WTC11 (cell line): ENCODE measurements at regions not wholly inside any gene's neighbourhood (a gene's known extent, or its start where the extent isn't known, plus 50 kb on each side); places are given as distances from the start of the nearest gene placed in this dataset.
A peak's percentile ranks its signal among the peaks of the same experiment; 100 is the strongest.

Source experiments
- ATAC-seq: fragments of 200-7000 bp; cut with Tn5 transposase; 2 replicates; pipeline ENCODE4 v1.10.0; 2021; ENCODE audit warnings: mild to moderate bottlenecking, moderate library complexity
- CTCF ChIA-PET: fragments of 300-600 bp; sonication (Branson Sonifier 250); formaldehyde crosslinking; loops from one replicate; lab custom pipeline; 2021; ENCODE audit warnings: antibody characterized with exemption; lab: Charles Lee
- POLR2A ChIA-PET: fragments of 350-600 bp; sonication (Branson Sonifier 250); formaldehyde crosslinking; loops from one replicate; lab custom pipeline; 2021; ENCODE audit warnings: antibody characterized with exemption; lab: Charles Lee
- DNase-seq: peaks from one replicate; pipeline ENCODE4 v3.0.0; 2021; ENCODE audit warnings: low spot score
- H3K27ac Mint-ChIP-seq: 2 replicates; pipeline ENCODE4 v1.8.0; 2021; ENCODE audit warnings: mixed read lengths
- H3K27me3 Mint-ChIP-seq: 2 replicates; pipeline ENCODE4 v1.8.0; 2021; ENCODE audit warnings: low read depth, mild to moderate bottlenecking, moderate library complexity, mixed read lengths
- H3K36me3 Mint-ChIP-seq: 2 replicates; pipeline ENCODE4 v1.8.0; 2021; ENCODE audit warnings: mixed read lengths
- H3K4me1 Mint-ChIP-seq: 2 replicates; pipeline ENCODE4 v1.8.0; 2022; ENCODE audit warnings: mixed read lengths
- H3K4me3 Mint-ChIP-seq: 2 replicates; pipeline ENCODE4 v1.8.0; 2021; ENCODE audit warnings: mild to moderate bottlenecking, moderate library complexity, mixed read lengths
- H3K9me3 Mint-ChIP-seq: 2 replicates; pipeline ENCODE4 v1.8.0; 2021; ENCODE audit warnings: mixed read lengths
- CREM ChIP-seq: sonication (generic); formaldehyde crosslinking; IDR thresholded peaks from 2 replicates; pipeline ENCODE4 v1.8.1; 2022; ENCODE audit warnings: mild to moderate bottlenecking, missing genetic modification reagents, moderate library complexity
- ELF4 ChIP-seq: sonication (generic); formaldehyde crosslinking; IDR thresholded peaks from 2 replicates; pipeline ENCODE4 v1.8.1; 2022; ENCODE audit warnings: low read depth, mild to moderate bottlenecking, moderate library complexity, missing genetic modification reagents
- FOXK1 ChIP-seq: sonication (generic); formaldehyde crosslinking; IDR thresholded peaks from 2 replicates; pipeline ENCODE4 v1.8.0; 2022; ENCODE audit warnings: mild to moderate bottlenecking, moderate library complexity, missing genetic modification reagents
- MXD4 ChIP-seq: fragments of 250-450 bp; sonication (Bioruptor Pico); IDR thresholded peaks from 2 replicates; pipeline ENCODE4 v1.8.0; 2021; ENCODE audit warnings: mild to moderate bottlenecking, moderate library complexity, borderline replicate concordance
- NFATC4 ChIP-seq: fragments of 250-450 bp; sonication (Bioruptor Pico); IDR thresholded peaks from 2 replicates; pipeline ENCODE4 v1.9.0; 2021; ENCODE audit warnings: mild to moderate bottlenecking
- ZNF138 ChIP-seq: sonication (generic); formaldehyde crosslinking; conservative IDR thresholded peaks from 2 replicates; pipeline ENCODE4 v1.8.1; 2022; ENCODE audit warnings: mild to moderate bottlenecking, moderate library complexity, missing genetic modification reagents
- ZNF263 ChIP-seq: sonication (generic); formaldehyde crosslinking; IDR thresholded peaks from 2 replicates; pipeline ENCODE4 v1.8.1; 2022; ENCODE audit warnings: low read depth, mild to moderate bottlenecking, moderate library complexity, missing genetic modification reagents
- TF ChIP-seq, protein P1 (sequence below): fragments of 250-450 bp; sonication (Bioruptor Pico); IDR thresholded peaks from 2 replicates; pipeline ENCODE4 v1.9.0; 2021; ENCODE audit warnings: mild to moderate bottlenecking
- TF ChIP-seq, protein P2 (sequence below): sonication (generic); formaldehyde crosslinking; IDR thresholded peaks from 2 replicates; pipeline ENCODE4 v1.8.0; 2022; ENCODE audit warnings: missing genetic modification reagents
- TF ChIP-seq, protein P3 (sequence below): sonication (generic); formaldehyde crosslinking; IDR thresholded peaks from 2 replicates; pipeline ENCODE4 v1.8.0; 2022; ENCODE audit warnings: mild to moderate bottlenecking, missing genetic modification reagents
- TF ChIP-seq, protein P4 (sequence below): fragments of 250-450 bp; sonication (Bioruptor Pico); IDR thresholded peaks from 2 replicates; pipeline ENCODE4 v1.8.0; 2021; ENCODE audit warnings: mild to moderate bottlenecking
- TF ChIP-seq, protein P5 (sequence below): fragments of 250-450 bp; sonication (Bioruptor Pico); IDR thresholded peaks from 2 replicates; pipeline ENCODE4 v1.9.0; 2021; ENCODE audit warnings: moderate library complexity, mild to moderate bottlenecking, inconsistent platforms, borderline replicate concordance
- TF ChIP-seq, protein P6 (sequence below): fragments of 200-600 bp; IDR thresholded peaks from 2 replicates; pipeline ENCODE4 v1.8.0; 2022; ENCODE audit warnings: antibody characterized with exemption
- TF ChIP-seq, protein P7 (sequence below): sonication (generic); formaldehyde crosslinking; IDR thresholded peaks from 2 replicates; pipeline ENCODE4 v1.8.1; 2023; ENCODE audit warnings: mild to moderate bottlenecking, moderate library complexity, missing genetic modification reagents
- TF ChIP-seq, protein P8 (sequence below): sonication (generic); formaldehyde crosslinking; IDR thresholded peaks from 2 replicates; pipeline ENCODE4 v1.8.0; 2023; ENCODE audit warnings: mild to moderate bottlenecking, missing genetic modification reagents
- TF ChIP-seq, protein P9 (sequence below): fragments of 250-450 bp; sonication (Bioruptor Pico); IDR thresholded peaks from 2 replicates; pipeline ENCODE4 v2.1.2; 2022; ENCODE audit warnings: mild to moderate bottlenecking, moderate library complexity
- TF ChIP-seq, protein P10 (sequence below): sonication (generic); formaldehyde crosslinking; IDR thresholded peaks from 2 replicates; pipeline ENCODE4 v1.8.0; 2023; ENCODE audit warnings: missing genetic modification reagents

DNA sequence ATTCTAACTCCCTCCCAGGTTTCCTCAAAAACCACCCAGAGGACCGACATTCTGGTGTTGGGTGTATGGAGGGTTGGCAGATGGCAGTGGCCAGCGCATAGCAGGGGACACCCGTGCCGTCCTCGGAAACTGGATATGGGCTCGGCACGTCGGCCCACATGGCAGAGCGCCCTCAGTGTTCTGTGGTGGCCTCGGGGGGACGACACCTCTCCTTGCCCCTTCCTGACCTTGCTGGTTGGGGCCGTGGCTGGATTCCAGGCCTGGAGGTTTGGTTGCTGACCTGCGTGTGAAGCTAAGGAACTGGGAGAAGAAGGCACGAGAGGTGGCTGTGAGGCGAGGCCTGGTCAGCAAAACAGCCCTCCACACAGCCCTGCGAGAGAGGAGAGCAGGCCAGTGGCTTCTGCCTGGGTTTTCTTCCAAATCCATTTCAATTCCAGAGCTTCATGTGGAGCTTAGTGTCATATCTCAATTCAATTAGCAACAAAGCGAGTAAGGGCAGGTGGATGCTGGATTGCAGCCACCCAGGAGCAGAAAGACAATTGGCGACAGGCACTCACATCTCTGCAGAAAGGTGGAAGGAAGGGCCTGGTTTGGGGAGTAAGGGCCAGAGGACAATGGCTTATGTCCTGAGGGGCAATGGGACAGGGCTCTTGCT is 478.4 kb downstream of the BRD1 start:
- Mint-ChIP-seq H3K27me3 (no peaks in the 10 kb centered on the region), H3K27ac (no peak overlapping the region), H3K4me1 (peaks cover 4% of the 10 kb centered on the region; the same call in 1 of the 2 replicates)
- TF ChIP-seq, protein P1, sequence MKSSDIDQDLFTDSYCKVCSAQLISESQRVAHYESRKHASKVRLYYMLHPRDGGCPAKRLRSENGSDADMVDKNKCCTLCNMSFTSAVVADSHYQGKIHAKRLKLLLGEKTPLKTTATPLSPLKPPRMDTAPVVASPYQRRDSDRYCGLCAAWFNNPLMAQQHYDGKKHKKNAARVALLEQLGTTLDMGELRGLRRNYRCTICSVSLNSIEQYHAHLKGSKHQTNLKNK (CRISPR knock-in tag): no peak
- no peak for TF ChIP-seq ZNF263 (CRISPR knock-in tag)
- TF ChIP-seq, all 79 proteins: peak for 0
- CTCF ChIA-PET: no interaction called here
- Mint-ChIP-seq H3K9me3 (peaks cover 3% of the 10 kb centered on the region; the same call in 1 of the 2 replicates), H3K4me3 (no peak overlapping the region), H3K36me3 (no peaks in the 10 kb centered on the region)
- POLR2A ChIA-PET: no interaction called here
- peak; percentile 3 for DNase-seq
- no peak for ATAC-seq

DNA sequence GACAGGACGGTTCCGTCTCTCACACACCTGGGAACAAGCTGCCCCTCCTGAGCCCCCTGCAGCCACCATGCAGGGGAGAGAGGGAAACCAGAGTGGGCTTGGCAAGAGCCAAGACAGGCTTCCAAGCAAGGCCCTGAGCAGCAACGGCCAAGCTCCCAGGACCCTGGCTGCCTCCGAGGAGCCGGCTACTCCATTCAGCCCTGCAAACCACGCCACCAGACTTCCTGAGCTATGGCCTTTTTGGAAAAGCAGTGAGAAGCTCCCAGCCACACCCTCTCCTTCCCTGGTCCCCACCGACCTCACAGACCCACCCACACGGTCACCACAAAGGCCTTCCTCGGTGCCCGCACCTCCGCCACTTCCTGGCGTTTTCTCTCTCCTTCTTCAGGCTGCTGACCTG is 479.0 kb downstream of the BRD1 start:
- Mint-ChIP-seq H3K36me3 (no peaks in the 10 kb centered on the region), H3K27ac (no peak overlapping the region), H3K4me3 (no peak overlapping the region), H3K27me3 (no peaks in the 10 kb centered on the region), H3K4me1 (peaks cover 8% of the 10 kb centered on the region; the same call in 1 of the 2 replicates), H3K9me3 (peaks cover 3% of the 10 kb centered on the region; the same call in 1 of the 2 replicates)
- ChIA-PET CTCF (no interaction called here), POLR2A (no interaction called here)
- ATAC-seq: no peak
- peak; percentile 4 for DNase-seq
- TF ChIP-seq, protein P2, sequence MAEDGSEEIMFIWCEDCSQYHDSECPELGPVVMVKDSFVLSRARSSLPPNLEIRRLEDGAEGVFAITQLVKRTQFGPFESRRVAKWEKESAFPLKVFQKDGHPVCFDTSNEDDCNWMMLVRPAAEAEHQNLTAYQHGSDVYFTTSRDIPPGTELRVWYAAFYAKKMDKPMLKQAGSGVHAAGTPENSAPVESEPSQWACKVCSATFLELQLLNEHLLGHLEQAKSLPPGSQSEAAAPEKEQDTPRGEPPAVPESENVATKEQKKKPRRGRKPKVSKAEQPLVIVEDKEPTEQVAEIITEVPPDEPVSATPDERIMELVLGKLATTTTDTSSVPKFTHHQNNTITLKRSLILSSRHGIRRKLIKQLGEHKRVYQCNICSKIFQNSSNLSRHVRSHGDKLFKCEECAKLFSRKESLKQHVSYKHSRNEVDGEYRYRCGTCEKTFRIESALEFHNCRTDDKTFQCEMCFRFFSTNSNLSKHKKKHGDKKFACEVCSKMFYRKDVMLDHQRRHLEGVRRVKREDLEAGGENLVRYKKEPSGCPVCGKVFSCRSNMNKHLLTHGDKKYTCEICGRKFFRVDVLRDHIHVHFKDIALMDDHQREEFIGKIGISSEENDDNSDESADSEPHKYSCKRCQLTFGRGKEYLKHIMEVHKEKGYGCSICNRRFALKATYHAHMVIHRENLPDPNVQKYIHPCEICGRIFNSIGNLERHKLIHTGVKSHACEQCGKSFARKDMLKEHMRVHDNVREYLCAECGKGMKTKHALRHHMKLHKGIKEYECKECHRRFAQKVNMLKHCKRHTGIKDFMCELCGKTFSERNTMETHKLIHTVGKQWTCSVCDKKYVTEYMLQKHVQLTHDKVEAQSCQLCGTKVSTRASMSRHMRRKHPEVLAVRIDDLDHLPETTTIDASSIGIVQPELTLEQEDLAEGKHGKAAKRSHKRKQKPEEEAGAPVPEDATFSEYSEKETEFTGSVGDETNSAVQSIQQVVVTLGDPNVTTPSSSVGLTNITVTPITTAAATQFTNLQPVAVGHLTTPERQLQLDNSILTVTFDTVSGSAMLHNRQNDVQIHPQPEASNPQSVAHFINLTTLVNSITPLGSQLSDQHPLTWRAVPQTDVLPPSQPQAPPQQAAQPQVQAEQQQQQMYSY (CRISPR knock-in tag): no peak
- TF ChIP-seq, protein P3, sequence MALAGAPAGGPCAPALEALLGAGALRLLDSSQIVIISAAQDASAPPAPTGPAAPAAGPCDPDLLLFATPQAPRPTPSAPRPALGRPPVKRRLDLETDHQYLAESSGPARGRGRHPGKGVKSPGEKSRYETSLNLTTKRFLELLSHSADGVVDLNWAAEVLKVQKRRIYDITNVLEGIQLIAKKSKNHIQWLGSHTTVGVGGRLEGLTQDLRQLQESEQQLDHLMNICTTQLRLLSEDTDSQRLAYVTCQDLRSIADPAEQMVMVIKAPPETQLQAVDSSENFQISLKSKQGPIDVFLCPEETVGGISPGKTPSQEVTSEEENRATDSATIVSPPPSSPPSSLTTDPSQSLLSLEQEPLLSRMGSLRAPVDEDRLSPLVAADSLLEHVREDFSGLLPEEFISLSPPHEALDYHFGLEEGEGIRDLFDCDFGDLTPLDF (CRISPR knock-in tag): no peak
- TF ChIP-seq, protein P4, sequence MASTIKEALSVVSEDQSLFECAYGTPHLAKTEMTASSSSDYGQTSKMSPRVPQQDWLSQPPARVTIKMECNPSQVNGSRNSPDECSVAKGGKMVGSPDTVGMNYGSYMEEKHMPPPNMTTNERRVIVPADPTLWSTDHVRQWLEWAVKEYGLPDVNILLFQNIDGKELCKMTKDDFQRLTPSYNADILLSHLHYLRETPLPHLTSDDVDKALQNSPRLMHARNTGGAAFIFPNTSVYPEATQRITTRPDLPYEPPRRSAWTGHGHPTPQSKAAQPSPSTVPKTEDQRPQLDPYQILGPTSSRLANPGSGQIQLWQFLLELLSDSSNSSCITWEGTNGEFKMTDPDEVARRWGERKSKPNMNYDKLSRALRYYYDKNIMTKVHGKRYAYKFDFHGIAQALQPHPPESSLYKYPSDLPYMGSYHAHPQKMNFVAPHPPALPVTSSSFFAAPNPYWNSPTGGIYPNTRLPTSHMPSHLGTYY: no peak
- no peak for TF ChIP-seq FOXK1
- no peak for TF ChIP-seq CREM (CRISPR knock-in tag)
- no peak for TF ChIP-seq NFATC4 (CRISPR knock-in tag)
- no peak for TF ChIP-seq MXD4
- TF ChIP-seq ELF4 (CRISPR knock-in tag): no peak
- TF ChIP-seq, protein P5, sequence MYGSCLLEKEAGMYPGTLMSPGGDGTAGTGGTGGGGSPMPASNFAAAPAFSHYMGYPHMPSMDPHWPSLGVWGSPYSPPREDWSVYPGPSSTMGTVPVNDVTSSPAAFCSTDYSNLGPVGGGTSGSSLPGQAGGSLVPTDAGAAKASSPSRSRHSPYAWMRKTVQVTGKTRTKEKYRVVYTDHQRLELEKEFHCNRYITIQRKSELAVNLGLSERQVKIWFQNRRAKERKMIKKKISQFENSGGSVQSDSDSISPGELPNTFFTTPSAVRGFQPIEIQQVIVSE (CRISPR knock-in tag): no peak
- TF ChIP-seq, protein P6, sequence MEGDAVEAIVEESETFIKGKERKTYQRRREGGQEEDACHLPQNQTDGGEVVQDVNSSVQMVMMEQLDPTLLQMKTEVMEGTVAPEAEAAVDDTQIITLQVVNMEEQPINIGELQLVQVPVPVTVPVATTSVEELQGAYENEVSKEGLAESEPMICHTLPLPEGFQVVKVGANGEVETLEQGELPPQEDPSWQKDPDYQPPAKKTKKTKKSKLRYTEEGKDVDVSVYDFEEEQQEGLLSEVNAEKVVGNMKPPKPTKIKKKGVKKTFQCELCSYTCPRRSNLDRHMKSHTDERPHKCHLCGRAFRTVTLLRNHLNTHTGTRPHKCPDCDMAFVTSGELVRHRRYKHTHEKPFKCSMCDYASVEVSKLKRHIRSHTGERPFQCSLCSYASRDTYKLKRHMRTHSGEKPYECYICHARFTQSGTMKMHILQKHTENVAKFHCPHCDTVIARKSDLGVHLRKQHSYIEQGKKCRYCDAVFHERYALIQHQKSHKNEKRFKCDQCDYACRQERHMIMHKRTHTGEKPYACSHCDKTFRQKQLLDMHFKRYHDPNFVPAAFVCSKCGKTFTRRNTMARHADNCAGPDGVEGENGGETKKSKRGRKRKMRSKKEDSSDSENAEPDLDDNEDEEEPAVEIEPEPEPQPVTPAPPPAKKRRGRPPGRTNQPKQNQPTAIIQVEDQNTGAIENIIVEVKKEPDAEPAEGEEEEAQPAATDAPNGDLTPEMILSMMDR: no peak
- TF ChIP-seq, protein P7, sequence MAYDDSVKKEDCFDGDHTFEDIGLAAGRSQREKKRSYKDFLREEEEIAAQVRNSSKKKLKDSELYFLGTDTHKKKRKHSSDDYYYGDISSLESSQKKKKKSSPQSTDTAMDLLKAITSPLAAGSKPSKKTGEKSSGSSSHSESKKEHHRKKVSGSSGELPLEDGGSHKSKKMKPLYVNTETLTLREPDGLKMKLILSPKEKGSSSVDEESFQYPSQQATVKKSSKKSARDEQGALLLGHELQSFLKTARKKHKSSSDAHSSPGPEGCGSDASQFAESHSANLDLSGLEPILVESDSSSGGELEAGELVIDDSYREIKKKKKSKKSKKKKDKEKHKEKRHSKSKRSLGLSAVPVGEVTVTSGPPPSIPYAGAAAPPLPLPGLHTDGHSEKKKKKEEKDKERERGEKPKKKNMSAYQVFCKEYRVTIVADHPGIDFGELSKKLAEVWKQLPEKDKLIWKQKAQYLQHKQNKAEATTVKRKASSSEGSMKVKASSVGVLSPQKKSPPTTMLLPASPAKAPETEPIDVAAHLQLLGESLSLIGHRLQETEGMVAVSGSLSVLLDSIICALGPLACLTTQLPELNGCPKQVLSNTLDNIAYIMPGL (CRISPR knock-in tag): no peak
- TF ChIP-seq, protein P8, sequence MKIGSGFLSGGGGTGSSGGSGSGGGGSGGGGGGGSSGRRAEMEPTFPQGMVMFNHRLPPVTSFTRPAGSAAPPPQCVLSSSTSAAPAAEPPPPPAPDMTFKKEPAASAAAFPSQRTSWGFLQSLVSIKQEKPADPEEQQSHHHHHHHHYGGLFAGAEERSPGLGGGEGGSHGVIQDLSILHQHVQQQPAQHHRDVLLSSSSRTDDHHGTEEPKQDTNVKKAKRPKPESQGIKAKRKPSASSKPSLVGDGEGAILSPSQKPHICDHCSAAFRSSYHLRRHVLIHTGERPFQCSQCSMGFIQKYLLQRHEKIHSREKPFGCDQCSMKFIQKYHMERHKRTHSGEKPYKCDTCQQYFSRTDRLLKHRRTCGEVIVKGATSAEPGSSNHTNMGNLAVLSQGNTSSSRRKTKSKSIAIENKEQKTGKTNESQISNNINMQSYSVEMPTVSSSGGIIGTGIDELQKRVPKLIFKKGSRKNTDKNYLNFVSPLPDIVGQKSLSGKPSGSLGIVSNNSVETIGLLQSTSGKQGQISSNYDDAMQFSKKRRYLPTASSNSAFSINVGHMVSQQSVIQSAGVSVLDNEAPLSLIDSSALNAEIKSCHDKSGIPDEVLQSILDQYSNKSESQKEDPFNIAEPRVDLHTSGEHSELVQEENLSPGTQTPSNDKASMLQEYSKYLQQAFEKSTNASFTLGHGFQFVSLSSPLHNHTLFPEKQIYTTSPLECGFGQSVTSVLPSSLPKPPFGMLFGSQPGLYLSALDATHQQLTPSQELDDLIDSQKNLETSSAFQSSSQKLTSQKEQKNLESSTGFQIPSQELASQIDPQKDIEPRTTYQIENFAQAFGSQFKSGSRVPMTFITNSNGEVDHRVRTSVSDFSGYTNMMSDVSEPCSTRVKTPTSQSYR (CRISPR knock-in tag): no peak
- TF ChIP-seq, protein P9, sequence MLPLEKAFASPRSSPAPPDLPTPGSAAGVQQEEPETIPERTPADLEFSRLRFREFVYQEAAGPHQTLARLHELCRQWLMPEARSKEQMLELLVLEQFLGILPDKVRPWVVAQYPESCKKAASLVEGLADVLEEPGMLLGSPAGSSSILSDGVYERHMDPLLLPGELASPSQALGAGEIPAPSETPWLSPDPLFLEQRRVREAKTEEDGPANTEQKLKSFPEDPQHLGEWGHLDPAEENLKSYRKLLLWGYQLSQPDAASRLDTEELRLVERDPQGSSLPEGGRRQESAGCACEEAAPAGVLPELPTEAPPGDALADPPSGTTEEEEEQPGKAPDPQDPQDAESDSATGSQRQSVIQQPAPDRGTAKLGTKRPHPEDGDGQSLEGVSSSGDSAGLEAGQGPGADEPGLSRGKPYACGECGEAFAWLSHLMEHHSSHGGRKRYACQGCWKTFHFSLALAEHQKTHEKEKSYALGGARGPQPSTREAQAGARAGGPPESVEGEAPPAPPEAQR (CRISPR knock-in tag): no peak
- TF ChIP-seq ZNF138 (CRISPR knock-in tag): no peak
- TF ChIP-seq, protein P10, sequence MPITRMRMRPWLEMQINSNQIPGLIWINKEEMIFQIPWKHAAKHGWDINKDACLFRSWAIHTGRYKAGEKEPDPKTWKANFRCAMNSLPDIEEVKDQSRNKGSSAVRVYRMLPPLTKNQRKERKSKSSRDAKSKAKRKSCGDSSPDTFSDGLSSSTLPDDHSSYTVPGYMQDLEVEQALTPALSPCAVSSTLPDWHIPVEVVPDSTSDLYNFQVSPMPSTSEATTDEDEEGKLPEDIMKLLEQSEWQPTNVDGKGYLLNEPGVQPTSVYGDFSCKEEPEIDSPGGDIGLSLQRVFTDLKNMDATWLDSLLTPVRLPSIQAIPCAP (CRISPR knock-in tag): no peak
